OCI-LY7 (cell line): ENCODE measurements at regions not wholly inside any gene's neighbourhood (a gene's known extent, or its start where the extent isn't known, plus 50 kb on each side); places are given as distances from the start of the nearest gene placed in this dataset.

Experiments
- EZH2phosphoT487 ChIP-seq: fragments of 200-600 bp; sonication (generic); IDR thresholded peaks from 2 replicates; pipeline ENCODE4 v1.6.1; 2018; ENCODE audit warnings: low read depth, borderline replicate concordance, mild to moderate bottlenecking, mixed run types, antibody characterized with exemption, low read length, moderate library complexity, mixed read lengths
- TF ChIP-seq, protein P1 (sequence below): fragments of 200-600 bp; sonication (generic); conservative IDR thresholded peaks from 2 replicates; pipeline ENCODE4 v1.5.1; 2014; ENCODE audit warnings: mild to moderate bottlenecking, antibody characterized with exemption, low read length, moderate library complexity, mixed read lengths

DNA sequence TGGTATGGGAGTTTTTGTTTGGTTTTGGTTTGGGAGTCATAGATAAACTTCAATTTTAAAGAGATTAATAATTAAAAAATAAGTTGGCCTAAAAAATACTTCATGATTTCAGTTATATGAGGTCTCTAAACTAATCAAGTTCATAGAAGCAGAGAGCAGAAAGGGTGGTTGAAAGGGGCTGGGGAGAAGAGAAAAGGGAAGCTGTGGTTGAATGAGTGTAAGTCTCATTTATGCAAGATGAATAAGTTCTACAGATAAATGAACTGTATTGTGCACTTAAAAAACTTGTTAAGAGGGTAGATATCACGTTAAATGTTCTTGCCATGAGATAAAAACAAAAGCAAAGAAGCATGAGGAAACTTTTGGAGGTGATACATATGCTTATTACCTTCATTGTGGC, 188.7 kb downstream of the NSUN3 start:
- TF ChIP-seq, protein P1, sequence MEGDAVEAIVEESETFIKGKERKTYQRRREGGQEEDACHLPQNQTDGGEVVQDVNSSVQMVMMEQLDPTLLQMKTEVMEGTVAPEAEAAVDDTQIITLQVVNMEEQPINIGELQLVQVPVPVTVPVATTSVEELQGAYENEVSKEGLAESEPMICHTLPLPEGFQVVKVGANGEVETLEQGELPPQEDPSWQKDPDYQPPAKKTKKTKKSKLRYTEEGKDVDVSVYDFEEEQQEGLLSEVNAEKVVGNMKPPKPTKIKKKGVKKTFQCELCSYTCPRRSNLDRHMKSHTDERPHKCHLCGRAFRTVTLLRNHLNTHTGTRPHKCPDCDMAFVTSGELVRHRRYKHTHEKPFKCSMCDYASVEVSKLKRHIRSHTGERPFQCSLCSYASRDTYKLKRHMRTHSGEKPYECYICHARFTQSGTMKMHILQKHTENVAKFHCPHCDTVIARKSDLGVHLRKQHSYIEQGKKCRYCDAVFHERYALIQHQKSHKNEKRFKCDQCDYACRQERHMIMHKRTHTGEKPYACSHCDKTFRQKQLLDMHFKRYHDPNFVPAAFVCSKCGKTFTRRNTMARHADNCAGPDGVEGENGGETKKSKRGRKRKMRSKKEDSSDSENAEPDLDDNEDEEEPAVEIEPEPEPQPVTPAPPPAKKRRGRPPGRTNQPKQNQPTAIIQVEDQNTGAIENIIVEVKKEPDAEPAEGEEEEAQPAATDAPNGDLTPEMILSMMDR: no peak
- no peak for TF ChIP-seq EZH2phosphoT487
